Adrenal gland (tissue), 9 donors: ENCODE measurements at regions not wholly inside any gene's neighbourhood (a gene's known extent, or its start where the extent isn't known, plus 50 kb on each side); places are given as distances from the start of the nearest gene placed in this dataset.

Experiments
- DNase-seq, 7 donors: peaks; one replicate each; pipeline ENCODE4 v3.0.0-alpha.2; 2019 to 2020
- H3K27ac ChIP-seq, 5 donors: fragments of 200-600 bp; sonication (generic) in 4 of 5; 1 replicate in 3 of 5; 2 replicates in 2 of 5; pipeline versions ENCODE4 v1.5.1 to v1.8.0; 2016 to 2020; ENCODE audit warnings: mild to moderate bottlenecking in 1 of 5
- H3K27me3 ChIP-seq: fragments of 200-600 bp; 2 replicates; pipeline ENCODE4 v1.8.0; 2021
- H3K36me3 ChIP-seq, 2 donors: fragments of 200-600 bp; replicated peaks in 1 of 2; 1 replicate in 1 of 2; 2 replicates in 1 of 2; pipeline versions ENCODE4 v1.5.1 to v1.8.0; 2018 to 2022
- H3K4me1 ChIP-seq, 2 donors: fragments of 200-600 bp; replicated peaks in 1 of 2; 1 replicate in 1 of 2; 2 replicates in 1 of 2; pipeline versions ENCODE4 v1.5.1 to v1.8.0; 2018 to 2021
- H3K4me3 ChIP-seq, 4 donors: fragments of 200-600 bp; sonication (generic) in 3 of 4; one replicate each; pipeline ENCODE4 v1.5.1; 2016 to 2018
- H3K9me3 ChIP-seq, 3 donors: fragments of 200-600 bp; sonication (generic) in 1 of 3; replicated peaks in 1 of 3; 1 replicate in 2 of 3; 2 replicates in 1 of 3; pipeline versions ENCODE4 v1.5.1 to v1.8.0; 2016 to 2021
- POLR2A ChIP-seq, 2 donors: fragments of 450-650 bp; IDR thresholded peaks; one replicate each; pipeline ENCODE4 v1.6.1; 2017; ENCODE audit warnings: antibody characterized with exemption in 2 of 2, mild to moderate bottlenecking in 2 of 2, moderate library complexity in 1 of 2
- WGBS, 4 donors: extraction: QIAGEN DNeasy Blood & Tissue Kit in 2 of 4; methylation state at CpG; one replicate each; pipeline versions ENCODE4 v1.1.5 to v1.1.7; 2013 to 2017; 5-methylcytosine and 5-hydroxymethylcytosine counted together
- intact Hi-C, 2 donors: fragments of 100-400 bp; cut with DNase I; formaldehyde crosslinking; loops; one replicate each; pipeline versions ENCODE4 v1.14.1 to v1.15.0; 2022 to 2023
- TF ChIP-seq, protein P1 (sequence below), 6 experiments: fragments of 450-650 bp in 4 of 6; fragments of 200-600 bp in 2 of 6; sonication (generic) in 1 of 6; IDR thresholded peaks; 1 replicate in 5 of 6; 2 replicates in 1 of 6; pipeline versions ENCODE4 v1.5.1 to v1.8.0; 2016 to 2021; ENCODE audit warnings: antibody characterized with exemption in 6 of 6, mild to moderate bottlenecking in 2 of 6, moderate library complexity in 1 of 6
- donor health status: healthy with polysubstance abuse.
- donor health status: Bipolar disorder and iron deficiency.
- donor health status: DM: yes; HTN: yes; CAD: no.
- donor health status: DM: no; HTN: no; CAD: no.
- donor health status: DM: no; HTN: no; CAD: no.

DNA sequence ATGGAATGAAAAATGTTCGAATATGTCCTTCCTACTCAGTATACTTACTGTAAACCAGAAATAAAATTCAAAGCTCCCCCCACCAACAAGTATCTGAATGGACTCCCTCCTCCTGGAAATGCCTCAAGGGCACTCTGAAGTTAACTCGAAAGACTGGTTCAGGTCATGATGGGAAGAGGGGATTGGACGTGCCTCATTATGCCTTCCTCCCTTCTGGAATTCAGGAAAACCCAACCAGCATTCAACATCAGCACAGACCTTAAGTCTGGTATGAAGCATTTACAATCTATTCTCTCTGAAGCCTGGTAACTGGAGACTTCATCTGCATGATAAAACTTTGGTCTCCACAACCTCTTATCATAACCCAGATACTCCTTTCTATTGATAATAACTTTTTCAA lies 428.3 kb upstream of the RAG2 start:
- TF ChIP-seq, protein P1, sequence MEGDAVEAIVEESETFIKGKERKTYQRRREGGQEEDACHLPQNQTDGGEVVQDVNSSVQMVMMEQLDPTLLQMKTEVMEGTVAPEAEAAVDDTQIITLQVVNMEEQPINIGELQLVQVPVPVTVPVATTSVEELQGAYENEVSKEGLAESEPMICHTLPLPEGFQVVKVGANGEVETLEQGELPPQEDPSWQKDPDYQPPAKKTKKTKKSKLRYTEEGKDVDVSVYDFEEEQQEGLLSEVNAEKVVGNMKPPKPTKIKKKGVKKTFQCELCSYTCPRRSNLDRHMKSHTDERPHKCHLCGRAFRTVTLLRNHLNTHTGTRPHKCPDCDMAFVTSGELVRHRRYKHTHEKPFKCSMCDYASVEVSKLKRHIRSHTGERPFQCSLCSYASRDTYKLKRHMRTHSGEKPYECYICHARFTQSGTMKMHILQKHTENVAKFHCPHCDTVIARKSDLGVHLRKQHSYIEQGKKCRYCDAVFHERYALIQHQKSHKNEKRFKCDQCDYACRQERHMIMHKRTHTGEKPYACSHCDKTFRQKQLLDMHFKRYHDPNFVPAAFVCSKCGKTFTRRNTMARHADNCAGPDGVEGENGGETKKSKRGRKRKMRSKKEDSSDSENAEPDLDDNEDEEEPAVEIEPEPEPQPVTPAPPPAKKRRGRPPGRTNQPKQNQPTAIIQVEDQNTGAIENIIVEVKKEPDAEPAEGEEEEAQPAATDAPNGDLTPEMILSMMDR (IDR thresholded peaks at IDR 0.05), result no peak
- no peak for TF ChIP-seq POLR2A (IDR thresholded peaks at IDR 0.05)
- no peaks in the 10 kb centered on the region for H3K27me3 ChIP-seq
- H3K4me3 ChIP-seq, result no peak overlapping the region
- WGBS, 4 donors, result 35 to 57% (median 45%) methylated on average over 3 of the region's 3 CpGs
- intact Hi-C loops, result no loop called here
- no peak overlapping the region for H3K27ac ChIP-seq
- DNase-seq, result no peak
- H3K36me3 ChIP-seq, result no peaks in the 10 kb centered on the region
- H3K4me1 ChIP-seq, result no peaks in the 10 kb centered on the region
- H3K9me3 ChIP-seq, result no peaks in the 10 kb centered on the region

DNA sequence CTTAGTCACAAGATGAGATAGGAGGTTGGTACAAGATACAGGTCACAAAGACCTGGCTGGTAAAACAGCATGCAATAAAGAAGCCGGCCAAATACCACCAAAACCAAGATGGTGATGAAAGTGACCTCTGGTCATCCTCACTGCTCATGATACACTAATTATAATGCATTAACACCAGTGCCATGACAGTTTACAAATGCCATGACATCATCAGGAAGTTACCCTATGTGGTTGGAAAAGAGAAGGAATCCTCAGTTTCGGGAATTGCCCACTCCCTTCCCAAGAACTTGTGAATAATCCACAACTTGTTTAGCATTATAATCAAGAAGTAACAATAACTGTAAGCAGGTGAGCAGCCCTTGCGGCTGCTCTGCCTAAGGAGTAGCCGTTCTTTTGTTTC lies 408.5 kb upstream of the RAG2 start:
- Histone ChIP-seq H3K27ac (no peak overlapping the region), H3K36me3 (no peaks in the 10 kb centered on the region), H3K4me1 (no peaks in the 10 kb centered on the region), H3K4me3 (no peak overlapping the region), H3K9me3 (no peaks in the 10 kb centered on the region), H3K27me3 (no peaks in the 10 kb centered on the region)
- TF ChIP-seq, protein P1 (IDR thresholded peaks at IDR 0.05), result no peak
- no peak for TF ChIP-seq POLR2A (IDR thresholded peaks at IDR 0.05)
- intact Hi-C loops, result no loop called here
- no peak for DNase-seq
- WGBS, 4 donors, result 75 to 88% (median 83%) methylated on average over 4 of the region's 4 CpGs

DNA sequence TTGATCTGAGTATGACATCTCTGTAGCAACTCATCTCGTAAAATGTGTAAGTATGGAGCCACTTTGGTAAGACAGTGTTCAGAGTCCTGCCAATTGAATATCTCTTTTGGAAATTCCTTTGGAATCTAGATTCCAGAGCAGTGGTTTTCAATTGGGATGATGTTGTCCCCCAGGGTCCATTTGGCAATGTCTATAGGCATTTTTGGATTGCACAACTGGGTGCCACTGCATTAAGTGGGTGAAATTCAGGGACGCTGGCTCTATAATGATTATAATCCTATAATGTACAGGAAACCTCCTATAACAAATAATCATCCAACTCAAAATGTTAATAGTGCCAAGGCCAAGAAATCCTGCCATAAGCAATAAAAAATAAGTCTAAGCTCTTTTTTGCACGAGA lies 404.8 kb upstream of the RAG2 start:
- WGBS, 4 donors, result 49 to 66% (median 61%) methylated on average over 3 of the region's 3 CpGs
- TF ChIP-seq, protein P1 (IDR thresholded peaks at IDR 0.05), result no peak
- no peak for TF ChIP-seq POLR2A (IDR thresholded peaks at IDR 0.05)
- intact Hi-C loops, result no loop called here

DNA sequence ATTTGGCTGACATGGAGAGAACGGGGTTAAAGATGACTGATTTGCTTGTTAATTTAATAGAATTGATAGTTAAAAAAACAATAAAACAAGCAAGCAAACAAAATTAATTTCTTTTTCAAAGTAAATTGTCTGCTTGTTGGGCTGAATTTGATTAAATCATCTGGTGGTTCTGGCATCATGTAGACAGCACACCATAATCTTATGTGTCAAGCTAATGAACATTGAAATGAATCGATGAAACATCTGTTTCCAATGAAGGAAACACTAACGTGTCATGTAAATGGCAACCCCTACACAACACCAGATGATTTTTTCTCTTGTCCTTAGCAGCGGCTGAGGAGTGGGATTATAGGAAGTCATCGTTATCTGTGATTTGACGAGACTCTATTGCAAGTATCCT lies 399.6 kb upstream of the RAG2 start:
- Histone ChIP-seq H3K4me3 (no peak overlapping the region), H3K36me3 (no peaks in the 10 kb centered on the region), H3K27me3 (no peaks in the 10 kb centered on the region), H3K9me3 (no peaks in the 10 kb centered on the region), H3K27ac (no peak overlapping the region), H3K4me1 (no peaks in the 10 kb centered on the region)
- intact Hi-C loops, result no loop called here
- no peak for DNase-seq
- WGBS, 4 donors, result 65 to 70% (median 68%) methylated on average over 6 of the region's 6 CpGs
- no peak for TF ChIP-seq POLR2A (IDR thresholded peaks at IDR 0.05)
- TF ChIP-seq, protein P1 (IDR thresholded peaks at IDR 0.05), result no peak

More for the DNA sequence above, 404.8 kb upstream of the RAG2 start:
- H3K9me3 ChIP-seq, result no peaks in the 10 kb centered on the region
- no peak for DNase-seq
- no peaks in the 10 kb centered on the region for H3K4me1 ChIP-seq
- no peak overlapping the region for H3K27ac ChIP-seq
- H3K27me3 ChIP-seq, result no peaks in the 10 kb centered on the region
- no peak overlapping the region for H3K4me3 ChIP-seq
- no peaks in the 10 kb centered on the region for H3K36me3 ChIP-seq
